Activated CD4-positive, alpha-beta T cell treated with anti-CD3 and anti-CD28 coated beads, Interleukin-2, amount 50 U/mL, for 1 hour (primary cell): ENCODE measurements at regions not wholly inside any gene's neighbourhood (a gene's known extent, or its start where the extent isn't known, plus 50 kb on each side); places are given as distances from the start of the nearest gene placed in this dataset.

ENCODE experiments used
- DNase-seq: peaks from one replicate; pipeline ENCODE4 v3.0.0-alpha.2; 2020

DNA sequence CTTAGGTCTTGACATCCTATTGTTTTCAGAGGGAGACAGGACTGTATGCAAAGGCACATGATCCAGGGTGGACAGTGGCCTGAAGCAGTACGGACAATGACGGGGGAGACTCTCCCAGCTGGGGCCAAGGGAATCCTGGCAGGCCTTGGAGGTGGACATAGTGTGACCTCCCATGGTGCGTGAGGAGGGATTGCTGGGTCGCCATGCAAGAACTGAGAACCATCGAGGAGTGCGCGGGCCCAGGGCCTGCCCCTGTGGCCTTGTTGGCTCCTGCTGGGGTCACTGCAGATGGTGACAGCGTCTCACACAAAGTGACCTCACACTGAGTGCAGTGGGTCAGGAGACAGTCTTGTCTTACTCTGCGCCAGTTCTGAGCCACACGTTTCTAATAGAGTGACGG is 192.4 kb downstream of the GADD45G start:
- DNase-seq: no peak

DNA sequence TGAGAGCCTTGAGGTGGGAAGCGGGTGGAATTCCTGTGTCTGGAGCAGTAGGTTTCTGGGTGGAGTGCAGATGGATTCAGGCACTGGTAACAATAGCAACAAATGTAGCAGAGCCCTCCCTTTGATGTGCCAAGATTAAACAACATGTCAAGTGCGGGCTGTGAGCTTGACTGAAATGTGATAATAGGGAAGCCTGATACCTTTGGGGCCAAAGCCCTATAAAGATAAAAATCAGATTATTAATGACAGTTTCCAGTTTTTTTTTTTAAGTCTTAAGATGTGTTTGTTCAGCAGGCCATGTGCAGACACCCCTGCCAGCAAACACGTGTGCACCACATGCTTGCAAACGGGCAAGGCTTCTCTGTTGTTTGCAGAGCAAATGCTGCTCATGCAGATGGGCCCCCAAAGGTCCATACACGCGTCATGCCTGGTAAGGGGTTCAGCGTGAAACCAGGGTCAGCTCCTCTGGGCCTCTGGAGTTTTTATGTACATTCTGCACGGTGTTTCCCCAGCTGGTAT is 193.2 kb downstream of the GADD45G start:
- DNase-seq: no peak

DNA sequence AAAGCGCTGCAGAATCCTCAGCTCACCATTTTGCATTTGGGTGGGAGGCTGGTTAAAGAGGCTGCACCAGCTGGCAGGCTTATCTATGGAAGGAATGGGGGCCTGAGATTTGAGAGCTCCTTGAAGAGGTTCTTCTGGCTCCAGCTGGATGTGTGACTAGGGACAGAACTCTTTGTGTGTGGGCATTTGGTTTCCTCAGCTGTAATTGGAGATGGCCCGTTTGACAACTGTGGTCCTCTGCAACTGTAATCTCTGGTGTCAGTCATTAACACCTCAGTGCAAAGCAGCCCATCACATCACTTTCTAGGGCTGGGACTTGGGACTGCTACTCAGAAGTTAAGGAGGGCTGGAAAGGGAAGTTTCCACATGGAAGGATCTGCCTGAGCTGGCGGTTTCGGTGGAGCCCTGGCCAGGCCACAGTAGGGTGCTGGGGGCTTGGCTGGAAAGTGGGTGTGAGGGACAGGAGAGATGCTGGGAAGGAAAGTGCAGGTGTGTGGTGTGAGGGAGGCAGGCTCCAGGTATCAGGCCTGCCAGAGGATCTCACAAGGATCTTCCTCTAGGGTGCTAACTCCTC is 193.8 kb downstream of the GADD45G start:
- DNase-seq: no peak

DNA sequence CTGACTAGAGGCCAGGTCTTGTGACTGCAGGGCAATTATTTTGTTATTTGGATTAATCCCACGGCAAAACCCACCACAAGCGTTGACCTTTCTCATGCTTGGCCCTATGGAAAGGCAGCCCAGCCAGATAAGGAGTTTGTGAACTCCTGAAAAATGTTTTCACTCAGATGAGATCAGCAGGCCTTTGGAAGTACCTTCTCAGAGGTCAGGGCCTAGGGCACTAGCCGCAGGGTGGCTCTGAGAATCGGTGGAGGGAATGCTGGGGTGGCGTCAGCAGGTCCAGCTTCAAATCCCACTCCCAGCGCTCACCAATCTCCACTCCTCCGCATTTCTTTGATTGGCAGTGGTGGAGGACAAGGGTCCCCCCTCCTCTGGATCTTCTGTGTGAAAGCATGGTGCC is 194.4 kb downstream of the GADD45G start:
- no peak for DNase-seq

DNA sequence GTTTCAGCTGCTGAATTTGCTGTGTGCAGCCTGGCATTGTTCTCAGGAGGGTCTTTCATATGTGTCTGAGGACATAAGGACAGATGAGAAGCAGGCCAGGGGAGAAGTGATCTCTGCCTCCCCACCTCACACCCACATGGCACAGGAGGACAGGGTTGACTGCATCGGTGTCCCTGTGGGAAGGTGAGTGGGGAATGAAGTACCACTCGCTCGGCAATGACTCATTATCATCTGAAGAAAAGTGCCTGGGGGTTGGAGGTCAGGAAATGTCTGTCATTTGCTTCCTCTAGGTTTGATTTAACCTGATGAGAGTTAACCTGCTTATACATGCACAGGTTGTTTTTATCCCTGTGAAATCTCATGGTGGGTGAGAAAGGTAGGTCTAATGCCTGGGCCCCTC is 195.0 kb downstream of the GADD45G start:
- DNase-seq: no peak

DNA sequence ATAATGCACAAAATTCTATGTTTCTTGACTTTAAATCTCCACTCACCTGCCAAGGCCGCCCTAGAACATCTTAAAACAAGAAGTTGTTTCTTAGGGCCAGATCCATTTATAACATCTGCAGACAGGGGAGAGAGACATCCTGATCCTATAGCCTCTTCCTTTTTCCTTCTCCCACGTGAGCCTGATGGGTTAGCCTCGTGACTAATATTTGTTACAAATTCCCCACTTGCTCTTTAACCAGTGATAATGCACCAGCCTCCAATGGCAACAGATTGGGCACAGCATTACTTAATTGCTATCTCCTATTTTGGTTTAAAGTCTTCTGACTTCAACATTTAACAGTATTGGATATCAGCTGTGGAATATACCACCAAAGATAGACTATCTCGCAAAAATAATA is 196.5 kb downstream of the GADD45G start:
- no peak for DNase-seq

DNA sequence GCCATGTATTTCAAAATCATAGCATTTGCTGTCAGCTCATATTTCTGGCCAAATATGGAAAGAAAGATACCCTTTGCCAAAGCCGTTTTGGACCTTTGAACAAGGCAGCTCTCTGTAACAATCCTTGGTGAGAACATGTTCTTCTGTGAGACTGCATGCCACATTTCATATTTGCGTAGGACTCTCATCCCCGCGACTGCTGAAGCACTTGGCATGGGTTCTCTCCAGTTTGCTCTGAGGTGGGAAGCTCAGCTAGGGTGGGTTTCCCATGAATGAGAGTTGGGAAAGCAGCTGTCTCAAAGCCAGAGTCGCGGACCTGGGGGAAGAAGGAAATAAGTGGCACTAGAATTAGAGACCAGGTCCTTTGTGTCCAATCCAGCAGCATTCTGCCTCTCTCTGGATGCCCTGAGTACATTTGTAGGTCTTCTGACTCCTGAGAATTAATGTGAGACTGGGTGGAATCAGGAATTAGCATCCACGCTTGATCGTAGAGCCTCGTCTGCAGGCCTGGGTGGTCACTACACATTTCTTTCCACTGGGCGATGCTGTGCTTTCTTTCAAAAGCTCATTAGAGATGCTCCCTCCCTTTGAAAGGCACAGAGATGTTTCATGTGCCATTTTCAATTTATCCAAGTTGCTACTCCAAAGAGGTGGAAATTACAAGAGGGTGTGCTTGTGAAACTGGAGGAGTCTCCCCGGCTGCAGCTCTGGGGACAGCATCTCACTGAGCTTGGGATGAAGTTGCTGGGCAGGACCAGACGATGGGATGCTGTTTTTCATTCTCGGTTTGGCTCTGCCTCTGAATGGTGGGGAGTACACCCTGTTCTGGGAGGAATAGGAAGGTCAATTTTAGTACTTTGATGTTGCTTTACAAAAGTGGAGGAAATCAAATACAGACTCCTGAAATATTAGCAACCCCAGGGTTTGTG is 197.2 kb downstream of the GADD45G start:
- no peak for DNase-seq

DNA sequence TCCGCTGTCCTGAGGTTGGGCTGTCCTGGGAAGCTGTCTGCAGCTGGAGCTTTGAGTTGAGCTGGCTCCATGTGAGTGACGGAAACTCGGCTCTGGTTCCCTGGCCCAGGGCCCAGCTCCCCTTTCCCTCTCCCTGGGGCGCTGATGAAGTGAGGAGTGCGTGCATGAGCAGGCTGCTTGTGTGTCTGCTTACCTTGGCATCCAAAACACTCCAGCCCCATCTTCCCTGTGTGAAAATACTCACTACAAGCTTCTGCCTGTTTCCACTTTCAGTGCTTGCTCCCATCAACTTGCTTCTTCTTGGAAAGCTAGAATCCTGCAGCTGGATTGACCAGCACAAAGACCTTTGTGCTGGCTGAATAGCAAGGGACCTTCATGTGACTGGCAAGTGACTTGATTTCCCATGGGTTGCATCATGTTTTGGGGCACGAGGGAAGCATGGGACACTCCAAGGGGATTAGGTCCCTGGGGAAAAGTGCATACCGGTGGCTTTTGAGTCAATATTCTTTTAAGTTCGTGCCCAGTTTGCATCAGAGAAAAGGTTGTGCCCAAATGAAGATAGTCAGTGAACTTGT is 198.1 kb downstream of the GADD45G start:
- no peak for DNase-seq

DNA sequence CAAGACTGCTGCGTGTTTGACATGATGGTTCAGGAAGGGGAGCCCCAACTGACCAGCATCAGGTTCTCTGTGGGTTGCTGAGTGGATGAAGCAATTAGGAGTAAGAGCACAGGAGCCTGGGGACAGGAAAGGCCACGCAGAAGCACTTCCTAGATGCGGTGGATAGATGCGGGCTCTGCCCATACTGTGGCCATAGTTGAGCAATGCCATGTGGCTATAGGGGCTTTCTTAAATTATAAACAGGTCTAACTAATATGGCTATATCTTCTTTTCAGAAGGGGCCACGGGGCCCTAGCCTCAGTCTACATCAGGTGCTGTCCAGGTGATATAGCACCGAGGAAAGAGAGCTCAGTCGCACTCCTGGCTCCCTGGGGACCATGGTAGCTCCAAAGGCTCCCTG is 198.6 kb downstream of the GADD45G start:
- DNase-seq: no peak

DNA sequence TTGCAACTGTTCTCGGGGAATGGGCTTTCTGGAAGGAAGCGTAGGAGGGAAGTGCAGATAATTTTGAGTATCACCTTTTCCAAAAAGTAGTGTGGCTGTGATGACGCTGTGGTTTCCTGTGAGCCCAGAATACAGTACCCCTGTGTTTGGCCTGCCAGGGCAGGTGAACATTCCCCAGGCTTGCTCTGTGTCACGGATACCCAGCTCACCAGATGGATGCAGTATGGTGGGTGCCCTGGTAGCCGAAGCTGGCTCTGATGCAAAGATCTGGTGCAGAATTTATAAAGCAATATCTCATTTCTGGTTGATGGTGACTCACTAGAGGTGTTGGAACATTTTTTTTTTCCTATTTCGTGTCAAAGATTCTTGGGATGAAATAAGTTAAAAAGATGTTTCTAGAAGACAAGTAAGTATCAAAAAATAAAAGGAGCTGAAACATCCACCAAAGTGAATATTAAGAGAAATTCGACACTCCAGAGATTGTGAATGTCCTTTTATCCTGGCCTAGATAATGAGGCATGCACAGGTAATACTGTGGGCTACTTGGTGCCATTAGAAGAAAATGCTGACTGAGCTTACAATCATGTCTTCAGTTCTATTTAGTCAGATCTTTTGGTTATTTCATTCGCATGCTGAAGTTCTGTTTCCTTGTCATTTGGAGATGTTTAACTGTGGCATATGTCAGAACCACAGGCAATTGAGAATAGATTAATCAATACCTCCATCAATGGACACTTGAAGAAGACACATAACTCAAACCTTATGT is 200.1 kb downstream of the GADD45G start:
- no peak for DNase-seq

DNA sequence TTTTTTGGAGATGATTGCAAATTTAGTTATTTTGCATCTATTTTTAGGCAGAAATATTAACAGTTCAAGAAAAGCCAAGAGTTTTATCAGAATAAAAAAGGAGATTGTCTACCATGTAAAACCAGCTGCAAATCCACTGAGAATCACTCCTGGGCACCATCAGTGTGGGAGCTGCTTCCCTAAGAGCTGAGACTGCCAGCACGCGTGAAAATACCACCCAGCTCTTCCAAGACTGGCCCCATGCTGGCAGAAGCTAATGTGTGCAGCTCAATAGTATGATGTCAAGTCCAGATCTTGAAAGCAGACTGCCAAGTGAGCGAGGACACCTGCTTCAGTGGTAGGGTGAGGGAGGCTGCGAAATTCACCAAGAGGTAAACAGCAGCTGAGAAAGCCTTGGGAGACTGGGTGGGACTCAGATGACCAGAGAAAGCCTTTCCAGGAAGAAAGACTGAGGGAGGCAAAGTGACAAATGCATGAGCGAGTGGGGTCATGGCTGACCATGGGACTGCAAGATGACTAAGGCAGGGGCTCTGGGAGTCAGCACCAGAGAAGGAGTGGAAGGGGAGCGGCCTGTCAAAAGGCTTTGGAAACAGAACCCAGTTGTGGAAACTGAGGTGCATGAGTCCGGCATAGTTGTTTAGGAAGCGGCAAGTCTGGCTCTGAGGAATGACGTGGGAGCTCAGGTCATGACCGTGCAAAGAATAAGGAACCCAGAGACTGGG is 200.9 kb downstream of the GADD45G start:
- DNase-seq: no peak

DNA sequence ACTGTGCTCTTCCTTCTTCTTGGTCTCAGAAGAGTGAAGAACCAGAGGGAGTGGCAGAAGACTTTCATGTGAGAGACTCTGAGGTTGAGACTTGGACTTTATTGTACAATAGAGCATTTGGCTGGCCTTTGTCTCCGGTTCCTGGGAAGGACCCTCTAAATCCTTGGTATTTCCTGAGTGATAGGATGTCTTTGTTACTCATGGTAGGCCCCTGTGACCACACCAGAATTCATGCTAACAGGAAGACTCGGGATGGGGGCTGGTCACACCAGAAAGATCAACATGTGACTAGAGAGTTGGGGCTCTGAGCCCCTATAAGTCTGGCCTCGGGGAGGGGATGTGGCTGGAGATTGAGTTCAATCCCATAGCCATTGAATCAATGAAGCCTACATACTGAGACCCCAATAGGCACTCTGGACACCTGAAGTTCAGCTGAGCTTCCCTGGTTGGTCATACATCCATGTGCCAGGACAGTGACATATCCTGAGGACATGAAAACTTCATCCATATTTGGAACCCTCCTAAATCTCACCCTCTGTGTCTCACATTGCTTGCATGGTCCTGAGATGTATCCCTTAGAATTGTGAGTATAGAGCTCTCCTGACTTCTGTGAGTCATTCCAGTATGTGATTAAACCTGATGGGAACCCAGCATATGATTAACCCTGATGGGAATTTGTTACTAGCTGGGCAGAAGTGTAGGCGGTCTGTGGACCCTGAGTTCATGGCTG is 201.7 kb downstream of the GADD45G start:
- DNase-seq: no peak

DNA sequence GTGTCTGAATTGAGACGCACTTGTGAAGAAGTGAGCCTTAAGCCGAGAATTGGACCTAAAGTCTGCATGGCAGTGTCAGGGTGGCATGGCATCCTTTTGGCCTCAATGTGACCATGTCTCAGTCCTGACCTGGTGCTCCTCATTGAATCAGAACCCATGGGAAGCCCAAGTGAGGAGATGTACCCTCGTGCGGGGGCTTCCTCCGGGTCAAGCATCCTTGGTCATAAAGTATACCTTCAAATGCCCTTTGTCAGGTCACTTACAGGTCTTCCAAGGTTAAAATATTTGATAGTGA is 202.2 kb downstream of the GADD45G start:
- DNase-seq: no peak

DNA sequence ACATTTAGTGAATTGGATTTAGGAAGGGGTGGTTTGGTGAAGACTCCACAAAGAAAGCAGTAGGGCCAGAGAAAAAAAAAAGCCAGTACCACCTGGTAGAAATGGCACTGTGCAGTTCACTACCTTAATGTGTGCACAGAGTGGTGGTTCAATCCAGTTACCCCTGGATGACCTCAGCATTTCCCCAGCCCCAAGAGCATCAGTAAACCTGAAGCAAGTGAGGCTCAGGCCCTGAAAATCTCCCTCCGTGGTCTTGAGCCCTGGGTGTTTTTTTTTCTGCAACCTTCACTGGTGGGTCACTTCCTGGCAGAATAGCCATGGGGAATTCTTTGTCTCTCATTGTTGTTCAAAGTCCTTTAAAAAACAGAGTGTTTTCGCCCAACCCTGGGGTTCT is 202.9 kb downstream of the GADD45G start:
- DNase-seq: no peak

DNA sequence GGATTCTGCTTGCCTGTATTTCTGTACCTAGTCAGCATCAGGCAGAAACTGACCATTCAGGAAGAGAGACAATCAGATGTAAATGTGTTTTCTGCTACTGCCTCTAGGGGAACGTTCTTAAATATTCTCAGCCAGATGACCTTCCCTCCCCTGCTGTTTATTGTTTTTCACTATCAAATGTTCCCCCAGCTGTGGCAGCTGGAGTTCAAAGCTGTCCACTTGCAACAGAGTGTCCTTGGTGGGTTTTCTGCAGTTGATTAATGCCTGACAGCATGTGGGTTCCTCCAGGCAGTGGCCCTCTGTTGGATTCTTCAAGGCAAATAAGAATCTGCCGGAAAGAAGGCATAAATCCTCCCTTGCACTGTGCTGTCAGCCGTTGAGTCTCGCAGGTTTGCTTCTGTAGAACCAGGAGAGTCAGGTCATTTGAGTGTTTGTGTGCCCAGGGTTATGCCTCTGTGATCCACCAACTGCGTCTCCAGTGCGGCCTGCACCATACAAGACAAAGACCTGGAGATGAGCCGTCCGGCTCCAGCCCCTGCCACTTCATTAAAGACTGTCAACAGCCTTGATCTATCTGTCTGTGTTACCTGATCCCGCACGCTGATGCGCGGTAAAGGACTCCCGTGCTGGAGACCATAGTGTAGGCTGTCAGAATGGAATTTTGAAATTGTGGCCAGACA is 203.4 kb downstream of the GADD45G start:
- no peak for DNase-seq

DNA sequence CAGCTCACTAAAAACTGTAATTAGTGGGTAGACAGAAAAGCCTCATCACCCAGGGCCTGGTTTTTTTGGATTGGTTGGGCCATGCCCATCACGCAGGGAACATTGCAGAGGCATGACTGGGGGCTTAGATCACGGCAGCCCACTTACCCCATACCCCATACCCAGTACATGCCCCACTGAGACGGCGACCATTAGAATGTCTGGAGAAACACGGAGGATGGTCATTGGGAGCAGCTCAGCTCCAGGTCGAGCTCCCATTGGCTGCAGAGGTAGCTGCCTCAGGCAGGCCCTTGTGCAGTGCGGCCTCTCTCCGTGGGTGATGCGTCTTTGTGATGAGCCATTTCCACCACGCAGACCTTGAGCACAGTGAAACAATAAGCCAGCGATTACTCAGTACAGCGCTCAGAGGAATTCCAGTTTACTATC is 204.0 kb downstream of the GADD45G start:
- no peak for DNase-seq

DNA sequence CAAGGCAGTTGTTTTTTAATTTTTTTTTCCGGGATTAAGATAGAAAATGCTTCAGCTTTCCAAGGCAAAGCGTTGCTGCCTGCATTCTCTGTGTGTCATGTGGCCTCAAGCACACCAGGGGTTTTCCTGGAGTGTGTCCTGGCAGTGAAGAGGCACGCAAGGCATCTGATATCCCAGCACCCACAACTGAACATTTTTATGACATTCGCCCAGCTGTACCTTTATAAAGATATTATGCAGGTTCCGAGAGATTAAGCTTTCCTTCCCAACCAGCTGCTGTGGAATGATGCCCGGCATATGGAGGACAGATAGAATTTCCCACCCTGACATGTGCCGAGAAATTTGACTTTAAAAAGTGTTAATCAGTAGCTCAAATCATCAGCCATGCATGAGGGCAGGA is 205.6 kb downstream of the GADD45G start:
- DNase-seq: no peak

DNA sequence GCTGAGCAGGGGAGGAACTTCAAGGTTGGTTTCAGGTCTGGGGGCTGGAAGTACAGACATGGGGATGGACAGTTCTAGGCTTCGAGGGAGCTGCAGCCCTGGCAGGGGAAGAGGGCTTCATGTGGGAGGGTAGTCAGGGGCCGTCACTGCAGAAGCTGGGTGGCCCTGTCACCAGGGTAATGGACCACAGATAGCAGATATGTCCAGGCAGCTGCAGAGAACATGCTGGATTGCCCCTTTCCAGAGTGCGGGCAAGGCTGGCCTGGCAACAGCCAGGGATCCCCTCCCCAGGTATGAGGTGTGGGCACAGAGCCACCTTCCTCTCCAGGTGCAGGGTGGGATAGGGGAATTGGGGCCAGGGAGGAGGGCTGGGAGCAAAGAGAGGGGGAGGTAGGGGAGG is 206.5 kb downstream of the GADD45G start:
- no peak for DNase-seq

DNA sequence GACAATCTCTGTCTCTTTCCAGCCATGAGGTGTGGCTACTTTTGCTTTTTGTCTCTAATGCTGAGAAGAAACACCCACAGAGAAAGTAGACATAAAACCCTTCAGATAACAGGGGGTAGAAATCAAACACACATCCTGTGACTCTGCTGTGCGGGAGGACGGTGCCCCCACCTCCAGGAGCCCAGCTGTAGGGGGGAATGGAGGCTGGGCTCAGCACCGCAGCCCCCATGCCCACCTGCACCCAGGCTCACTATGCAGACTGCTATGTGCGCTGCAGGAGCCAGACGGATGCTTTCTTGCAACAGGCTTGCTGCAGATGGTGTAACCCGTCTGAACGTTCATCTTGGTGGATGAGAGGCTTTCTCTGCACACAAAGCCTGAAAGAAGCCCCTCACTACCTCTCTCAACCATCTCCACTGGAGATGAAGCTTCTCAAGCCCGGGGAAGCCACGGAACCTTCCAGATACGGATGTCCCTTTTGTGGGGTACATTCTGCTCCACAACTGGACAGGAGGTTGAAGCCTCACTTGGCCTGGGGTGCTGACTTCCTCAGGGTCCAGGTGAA is 207.2 kb downstream of the GADD45G start:
- no peak for DNase-seq

DNA sequence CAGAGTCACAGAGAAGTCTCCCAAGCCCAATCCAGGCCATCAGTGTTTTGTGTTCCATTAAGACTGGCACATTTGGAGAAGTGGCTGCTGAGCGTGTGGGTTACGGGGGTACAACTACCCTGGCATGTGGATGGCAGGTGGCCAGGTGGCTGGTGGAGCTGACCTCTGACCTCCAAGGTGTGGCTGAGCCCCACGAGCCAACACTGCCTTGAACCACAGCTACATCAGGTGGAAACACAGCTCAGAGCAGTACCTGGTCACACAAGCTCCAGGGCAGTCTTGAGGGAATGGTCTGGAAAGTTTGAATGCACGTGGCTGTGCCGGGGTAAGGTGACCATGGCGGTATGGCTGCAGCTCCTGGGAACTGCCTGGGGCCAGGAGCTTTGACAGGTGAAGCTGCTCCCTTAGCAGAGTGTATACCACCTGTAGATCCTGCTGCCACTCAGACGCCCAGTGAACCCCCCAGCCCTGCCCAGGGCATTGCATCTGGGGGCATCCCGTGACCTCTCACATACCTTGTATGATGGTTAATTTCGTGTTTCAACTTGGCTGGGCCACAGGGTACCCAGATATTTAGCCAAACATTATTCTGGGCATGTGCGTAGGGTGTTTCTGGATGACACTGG is 207.9 kb downstream of the GADD45G start:
- no peak for DNase-seq

DNA sequence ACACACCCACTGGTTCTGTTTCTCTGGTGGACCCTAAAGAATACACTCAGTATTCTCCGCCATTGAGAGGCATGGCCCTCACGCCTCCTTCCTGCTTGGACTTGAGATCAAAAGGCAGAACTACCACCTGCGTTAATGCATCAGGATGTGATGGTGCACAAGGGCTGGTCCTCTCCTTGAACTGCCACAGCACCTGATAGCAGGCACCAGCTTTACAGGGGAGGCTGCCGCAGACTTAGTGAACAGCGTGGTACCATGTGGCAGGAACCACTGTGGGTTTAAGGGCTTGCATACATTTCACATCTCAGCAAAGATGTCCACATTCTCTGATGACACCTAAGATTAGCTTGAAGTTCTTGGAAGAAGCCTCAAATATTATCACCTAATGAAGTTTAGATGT is 208.7 kb downstream of the GADD45G start:
- no peak for DNase-seq
